OCI-LY1 (cell line): ENCODE measurements at regions not wholly inside any gene's neighbourhood (a gene's known extent, or its start where the extent isn't known, plus 50 kb on each side); places are given as distances from the start of the nearest gene placed in this dataset.

Source experiments
- H2AFZ ChIP-seq: fragments of 200-600 bp; sonication (generic), shearing (Covaris generic); 2 replicates; pipeline ENCODE4 v1.6.0; 2014; ENCODE audit warnings: antibody characterized with exemption, mild to moderate bottlenecking, low read length
- H3F3A ChIP-seq: fragments of 200-600 bp; sonication (generic), shearing (Covaris generic); 2 replicates; pipeline ENCODE4 v1.6.0; 2014; ENCODE audit warnings: mild to moderate bottlenecking, antibody characterized with exemption, low read length, moderate library complexity; ENCODE audit not compliant: insufficient read depth
- H3K27ac ChIP-seq: fragments of 200-600 bp; sonication (generic); 2 replicates; pipeline ENCODE4 v1.5.1; 2014; ENCODE audit warnings: low read length, mixed run types, mild to moderate bottlenecking, low read depth; ENCODE audit not compliant: poor library complexity, severe bottlenecking
- H3K27me3 ChIP-seq: fragments of 200-600 bp; sonication (generic); 2 replicates; pipeline ENCODE4 v1.6.0; 2014; ENCODE audit warnings: antibody characterized with exemption, mild to moderate bottlenecking, low read length, moderate library complexity; ENCODE audit not compliant: insufficient read depth
- H3K36me3 ChIP-seq: fragments of 200-600 bp; sonication (generic); 2 replicates; pipeline ENCODE4 v1.6.1; 2014; ENCODE audit warnings: mild to moderate bottlenecking, antibody characterized with exemption, low read length, moderate library complexity, mixed read lengths; ENCODE audit not compliant: insufficient read depth
- H3K4me1 ChIP-seq: fragments of 200-600 bp; sonication (generic); 2 replicates; pipeline ENCODE4 v1.5.1; 2014; ENCODE audit warnings: mild to moderate bottlenecking, low read length, moderate library complexity; ENCODE audit not compliant: insufficient read depth, severe bottlenecking
- H3K4me2 ChIP-seq: fragments of 200-600 bp; sonication (generic), shearing (Covaris generic); 2 replicates; pipeline ENCODE4 v1.6.1; 2014; ENCODE audit warnings: low read length
- H3K4me3 ChIP-seq: fragments of 200-600 bp; sonication (generic); 2 replicates; pipeline ENCODE4 v1.5.1; 2014; ENCODE audit warnings: low read length, low read depth, mild to moderate bottlenecking, mixed read lengths; ENCODE audit not compliant: poor library complexity, severe bottlenecking
- H3K79me2 ChIP-seq: fragments of 200-600 bp; shearing (Covaris generic); 2 replicates; pipeline ENCODE4 v1.6.1; 2016; ENCODE audit warnings: mixed run types, low read length, mixed read lengths; ENCODE audit not compliant: insufficient read depth
- H3K9ac ChIP-seq: fragments of 200-600 bp; sonication (generic), shearing (Covaris generic); 2 replicates; pipeline ENCODE4 v1.6.1; 2014; ENCODE audit warnings: mild to moderate bottlenecking, low read length, mixed read lengths
- H3K9me2 ChIP-seq: fragments of 200-600 bp; sonication (generic), shearing (Covaris generic); 2 replicates; pipeline ENCODE4 v1.6.1; 2014; ENCODE audit warnings: low read depth, mild to moderate bottlenecking, low read length, mixed read lengths
- H3K9me3 ChIP-seq: fragments of 200-600 bp; shearing (Covaris generic); 2 replicates; pipeline ENCODE4 v1.6.1; 2014; ENCODE audit warnings: low read length, mixed read lengths
- H4K20me1 ChIP-seq: fragments of 200-600 bp; sonication (generic), shearing (Covaris generic); 2 replicates; pipeline ENCODE4 v1.6.0; 2016; ENCODE audit warnings: mild to moderate bottlenecking, low read length; ENCODE audit not compliant: insufficient read depth
- CTCF ChIP-seq: fragments of 200-600 bp; sonication (generic), shearing (Covaris generic); IDR thresholded peaks from 2 replicates; pipeline ENCODE4 v1.5.1; 2017; ENCODE audit warnings: mild to moderate bottlenecking, antibody characterized with exemption, low read length, moderate library complexity, mixed read lengths
- EZH2 ChIP-seq: fragments of 200-600 bp; sonication (generic), shearing (Covaris generic); IDR thresholded peaks from 2 replicates; pipeline ENCODE4 v1.8.0; 2017; ENCODE audit warnings: borderline replicate concordance, mixed run types, mild to moderate bottlenecking, antibody characterized with exemption, low read length, moderate library complexity, mixed read lengths

GRCh38 chr20:55437798-55438415, 567.4 kb downstream of the CBLN4 start:
- no peaks in the 10 kb centered on the region for H3K27me3 ChIP-seq
- no peaks in the 10 kb centered on the region for H3K36me3 ChIP-seq
- H4K20me1 ChIP-seq, result no peaks in the 10 kb centered on the region
- H3K79me2 ChIP-seq, result no peaks in the 10 kb centered on the region
- H3K9ac ChIP-seq, result no peak overlapping the region
- H3K4me2 ChIP-seq, result no peak overlapping the region
- H3F3A ChIP-seq, result no peaks in the 10 kb centered on the region
- no peak overlapping the region for H3K4me3 ChIP-seq
- no peaks in the 10 kb centered on the region for H3K4me1 ChIP-seq
- H3K9me2 ChIP-seq, result no peaks in the 10 kb centered on the region
- TF ChIP-seq CTCF, result no peak
- no peak for TF ChIP-seq EZH2
- no peak overlapping the region for H2AFZ ChIP-seq
- H3K27ac ChIP-seq, result no peak overlapping the region
- no peaks in the 10 kb centered on the region for H3K9me3 ChIP-seq

- Histone ChIP-seq H3K27ac (no peak overlapping the region), H3K4me1 (no peaks in the 10 kb centered on the region), H3K4me3 (no peak overlapping the region), H3F3A (no peaks in the 10 kb centered on the region), H3K9ac (no peak overlapping the region), H3K9me2 (no peaks in the 10 kb centered on the region), H3K9me3 (no peaks in the 10 kb centered on the region), H3K4me2 (no peak overlapping the region), H2AFZ (no peak overlapping the region), H3K27me3 (no peaks in the 10 kb centered on the region), H3K36me3 (no peaks in the 10 kb centered on the region), H4K20me1 (no peaks in the 10 kb centered on the region), H3K79me2 (no peaks in the 10 kb centered on the region)
- TF ChIP-seq EZH2, result no peak
- TF ChIP-seq CTCF, result no peak
These were observed 580.4 kb downstream of the CBLN4 start for GRCh38 chr20:55424968-55425367.

GRCh38 chr20:55424476-55424875, 580.8 kb downstream of the CBLN4 start:
- Histone ChIP-seq H3K36me3 (no peaks in the 10 kb centered on the region), H3K9me3 (no peaks in the 10 kb centered on the region), H2AFZ (no peak overlapping the region), H3K4me1 (no peaks in the 10 kb centered on the region), H3F3A (no peaks in the 10 kb centered on the region), H3K9ac (no peak overlapping the region), H3K4me3 (no peak overlapping the region), H3K27me3 (no peaks in the 10 kb centered on the region), H3K27ac (no peak overlapping the region), H3K4me2 (no peak overlapping the region), H3K79me2 (no peaks in the 10 kb centered on the region), H4K20me1 (no peaks in the 10 kb centered on the region), H3K9me2 (no peaks in the 10 kb centered on the region)
- TF ChIP-seq EZH2, result no peak
- TF ChIP-seq CTCF, result no peak
